ENCODE measurements at regions not wholly inside any gene's neighbourhood (a gene's known extent, or its start where the extent isn't known, plus 50 kb on each side); places are given as distances from the start of the nearest gene placed in this dataset.

DNA sequence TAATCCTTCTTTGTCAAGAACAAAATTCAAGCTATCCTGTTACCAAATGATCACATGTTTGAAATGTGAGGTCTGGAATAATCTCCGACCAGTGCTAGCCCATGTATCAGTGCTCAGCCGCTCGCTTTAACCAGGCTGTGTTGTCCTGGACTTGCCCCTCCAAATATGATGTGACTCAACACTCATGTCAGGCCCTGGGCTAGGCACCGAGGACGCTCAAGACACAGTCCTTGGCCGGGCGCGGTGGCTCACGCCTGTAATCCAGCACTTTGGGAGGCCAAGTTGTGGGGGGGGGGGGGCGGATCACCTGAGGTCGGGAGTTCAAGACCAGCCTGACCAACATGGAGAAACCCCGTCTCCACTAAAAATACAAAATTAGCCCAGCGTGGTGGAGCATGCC is 54.1 kb upstream of the WNT7B start:
- peak; percentile 36 for DNase-seq
- Mint-ChIP-seq H3K9me3 (no peaks in the 10 kb centered on the region), H3K4me1 (peaks cover 8% of the 10 kb centered on the region), H3K27ac (no peak overlapping the region), H3K4me3 (no peak overlapping the region), H3K27me3 (ENCODE audit: insufficient read depth) (peaks cover 22% of the 10 kb centered on the region), H3K36me3 (ENCODE audit: low read depth) (no peaks in the 10 kb centered on the region)
- Histone ChIP-seq H3K36me3 (ENCODE audit: control insufficient read depth, insufficient read depth, low read length) (no peaks in the 10 kb centered on the region), H3K4me3 (ENCODE audit: low read length) (no peak overlapping the region), H3K4me1 (ENCODE audit: control insufficient read depth, insufficient read depth, low read length) (no peaks in the 10 kb centered on the region), H3K9me3 (ENCODE audit: control insufficient read depth, low read length) (no peaks in the 10 kb centered on the region), H3K27me3 (ENCODE audit: control insufficient read depth, insufficient read depth, low read length, poor library complexity, severe bottlenecking) (peaks cover 26% of the 10 kb centered on the region), H3K27ac (ENCODE audit: low read depth, low read length) (no peak overlapping the region), H3K9ac (ENCODE audit: extremely low read depth, low read length, poor library complexity, severe bottlenecking) (no peak overlapping the region)
- TF ChIP-seq, protein P1, sequence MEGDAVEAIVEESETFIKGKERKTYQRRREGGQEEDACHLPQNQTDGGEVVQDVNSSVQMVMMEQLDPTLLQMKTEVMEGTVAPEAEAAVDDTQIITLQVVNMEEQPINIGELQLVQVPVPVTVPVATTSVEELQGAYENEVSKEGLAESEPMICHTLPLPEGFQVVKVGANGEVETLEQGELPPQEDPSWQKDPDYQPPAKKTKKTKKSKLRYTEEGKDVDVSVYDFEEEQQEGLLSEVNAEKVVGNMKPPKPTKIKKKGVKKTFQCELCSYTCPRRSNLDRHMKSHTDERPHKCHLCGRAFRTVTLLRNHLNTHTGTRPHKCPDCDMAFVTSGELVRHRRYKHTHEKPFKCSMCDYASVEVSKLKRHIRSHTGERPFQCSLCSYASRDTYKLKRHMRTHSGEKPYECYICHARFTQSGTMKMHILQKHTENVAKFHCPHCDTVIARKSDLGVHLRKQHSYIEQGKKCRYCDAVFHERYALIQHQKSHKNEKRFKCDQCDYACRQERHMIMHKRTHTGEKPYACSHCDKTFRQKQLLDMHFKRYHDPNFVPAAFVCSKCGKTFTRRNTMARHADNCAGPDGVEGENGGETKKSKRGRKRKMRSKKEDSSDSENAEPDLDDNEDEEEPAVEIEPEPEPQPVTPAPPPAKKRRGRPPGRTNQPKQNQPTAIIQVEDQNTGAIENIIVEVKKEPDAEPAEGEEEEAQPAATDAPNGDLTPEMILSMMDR (conservative IDR thresholded peaks at IDR 0.05): no peak
- whole genome bisulfite sequencing, 2 experiments (ENCODE audit: insufficient coverage in 1 of 2, insufficient read length in 1 of 2): 95 to 98% methylated on average over 5 to 11 of the region's 13 CpGs

DNA sequence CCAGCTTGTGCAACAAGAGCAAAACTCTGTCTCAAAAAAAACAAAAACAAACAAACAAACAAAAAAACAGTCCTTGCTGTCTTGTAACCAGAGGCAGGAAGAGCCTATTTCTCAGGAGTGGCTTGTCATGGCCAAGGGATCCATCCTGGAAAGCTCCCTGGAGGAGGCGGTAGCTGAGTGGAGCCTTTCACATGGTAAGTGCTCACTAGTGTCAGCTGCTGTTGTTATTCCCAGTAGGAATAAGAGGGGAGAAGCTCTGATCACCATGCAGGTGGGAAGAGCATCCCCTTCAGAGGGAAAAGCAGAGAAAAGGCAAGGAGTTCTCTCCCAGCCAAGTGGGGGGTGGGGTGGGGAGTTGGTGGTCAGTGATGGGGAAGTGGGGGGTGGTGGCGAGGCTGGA is 54.6 kb upstream of the WNT7B start:
- Histone ChIP-seq H3K36me3 (ENCODE audit: control insufficient read depth, insufficient read depth, low read length) (no peaks in the 10 kb centered on the region), H3K4me1 (ENCODE audit: control insufficient read depth, insufficient read depth, low read length) (peaks cover 2% of the 10 kb centered on the region), H3K27me3 (ENCODE audit: control insufficient read depth, insufficient read depth, low read length, poor library complexity, severe bottlenecking) (peaks cover 21% of the 10 kb centered on the region), H3K9me3 (ENCODE audit: control insufficient read depth, low read length) (no peaks in the 10 kb centered on the region), H3K27ac (ENCODE audit: low read depth, low read length) (no peak overlapping the region), H3K4me3 (ENCODE audit: low read length) (no peak overlapping the region), H3K9ac (ENCODE audit: extremely low read depth, low read length, poor library complexity, severe bottlenecking) (no peak overlapping the region)
- Mint-ChIP-seq H3K9me3 (no peaks in the 10 kb centered on the region), H3K4me1 (peaks cover 8% of the 10 kb centered on the region), H3K36me3 (ENCODE audit: low read depth) (no peaks in the 10 kb centered on the region), H3K4me3 (no peak overlapping the region), H3K27ac (no peak overlapping the region), H3K27me3 (ENCODE audit: insufficient read depth) (peaks cover 17% of the 10 kb centered on the region)
- 90% methylated on average over 2 of the region's 2 CpGs; no CpG with 5 or more reads in 1 of the 2 experiments for WGBS, 2 experiments (ENCODE audit: insufficient coverage in 1 of 2, insufficient read length in 1 of 2)
- DNase-seq: peak; percentile 52
- TF ChIP-seq, protein P1 (conservative IDR thresholded peaks at IDR 0.05): no peak

DNA sequence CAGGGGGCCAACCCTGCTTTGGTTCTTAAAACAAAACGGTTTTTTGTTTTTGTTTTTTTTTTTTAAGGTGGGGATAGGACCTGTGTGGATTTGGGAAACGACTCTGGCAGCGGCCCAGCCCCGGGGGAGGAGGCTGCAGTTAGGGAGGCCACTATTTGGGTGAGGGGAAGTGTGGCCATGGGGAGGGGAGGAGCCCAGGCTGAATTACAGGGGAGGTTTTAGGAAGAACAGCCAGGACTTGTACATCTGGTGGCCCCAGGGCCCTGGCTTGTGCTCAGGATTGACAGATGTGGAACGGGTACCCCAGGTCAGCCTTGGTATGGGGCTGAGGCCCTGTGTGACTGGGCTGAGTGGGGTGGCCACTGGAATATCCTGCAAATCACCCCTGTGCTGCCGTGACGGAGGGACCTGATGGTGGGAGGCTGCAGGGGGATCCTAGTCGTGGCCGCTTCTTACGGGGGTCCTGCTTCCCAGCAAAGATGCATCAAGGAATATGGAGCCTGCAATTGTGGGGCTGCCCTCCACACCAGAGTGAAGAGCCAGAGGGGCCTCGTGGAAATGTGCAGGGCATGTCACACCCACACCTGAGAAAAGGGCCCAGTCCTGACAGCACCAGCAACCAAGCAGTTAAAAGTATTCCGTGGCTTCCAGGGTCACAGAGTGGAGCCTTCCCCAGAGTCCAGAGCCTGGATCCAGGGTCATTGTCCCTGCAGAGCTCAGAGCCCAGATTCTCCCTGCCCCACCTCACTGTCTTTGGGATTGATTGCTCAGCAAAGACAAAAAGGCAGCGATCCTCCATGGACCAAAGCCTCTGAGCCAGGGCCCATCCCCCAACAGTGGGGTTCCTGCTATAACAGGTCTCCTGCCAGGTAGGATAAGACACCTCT is 55.2 kb upstream of the WNT7B start:
- 77 to 86% methylated on average over 9 to 13 of the region's 13 CpGs for WGBS, 2 experiments (ENCODE audit: insufficient coverage in 1 of 2, insufficient read length in 1 of 2)
- TF ChIP-seq, protein P1 (conservative IDR thresholded peaks at IDR 0.05): no peak
- Mint-ChIP-seq H3K27ac (peak overlapping the region; percentile 7), H3K36me3 (ENCODE audit: low read depth) (no peaks in the 10 kb centered on the region), H3K4me3 (no peak overlapping the region), H3K4me1 (peaks cover 5% of the 10 kb centered on the region), H3K9me3 (no peaks in the 10 kb centered on the region), H3K27me3 (ENCODE audit: insufficient read depth) (peaks cover 12% of the 10 kb centered on the region)
- no peak overlapping the region for H3K4me3 ChIP-seq (ENCODE audit: low read length)
- H3K27me3 ChIP-seq (ENCODE audit: control insufficient read depth, insufficient read depth, low read length, poor library complexity, severe bottlenecking): peaks cover 15% of the 10 kb centered on the region
- no peak overlapping the region for H3K27ac ChIP-seq (ENCODE audit: low read depth, low read length)
- H3K9ac ChIP-seq (ENCODE audit: extremely low read depth, low read length, poor library complexity, severe bottlenecking): no peak overlapping the region
- peak; percentile 59 for DNase-seq
- no peaks in the 10 kb centered on the region for H3K9me3 ChIP-seq (ENCODE audit: control insufficient read depth, low read length)
- H3K36me3 ChIP-seq (ENCODE audit: control insufficient read depth, insufficient read depth, low read length): no peaks in the 10 kb centered on the region
- peaks cover 3% of the 10 kb centered on the region for H3K4me1 ChIP-seq (ENCODE audit: control insufficient read depth, insufficient read depth, low read length)

All from endodermal cell (in vitro differentiated cells).